DOHH2 (cell line): ENCODE measurements at regions not wholly inside any gene's neighbourhood (a gene's known extent, or its start where the extent isn't known, plus 50 kb on each side); places are given as distances from the start of the nearest gene placed in this dataset.

ENCODE experiments used
- H3F3A ChIP-seq: fragments of 200-600 bp; sonication (generic), shearing (Covaris generic); 2 replicates; pipeline ENCODE4 v1.6.0; 2016; ENCODE audit warnings: antibody characterized with exemption, mild to moderate bottlenecking; ENCODE audit not compliant: control insufficient read depth, insufficient read depth
- H3K27ac ChIP-seq: fragments of 200-600 bp; sonication (generic); 2 replicates; pipeline ENCODE4 v1.5.1; 2014; ENCODE audit warnings: low read depth, mild to moderate bottlenecking, low read length, moderate library complexity
- H3K27me3 ChIP-seq: fragments of 200-600 bp; sonication (generic); 2 replicates; pipeline ENCODE4 v1.6.1; 2014; ENCODE audit warnings: mild to moderate bottlenecking, low read length, mixed read lengths; ENCODE audit not compliant: control insufficient read depth
- H3K36me3 ChIP-seq: fragments of 200-600 bp; sonication (generic); 2 replicates; pipeline ENCODE4 v1.6.1; 2014; ENCODE audit warnings: mild to moderate bottlenecking, low read length, moderate library complexity, mixed read lengths; ENCODE audit not compliant: control insufficient read depth
- H3K4me1 ChIP-seq: fragments of 200-600 bp; sonication (generic); 2 replicates; pipeline ENCODE4 v1.6.1; 2014; ENCODE audit warnings: mild to moderate bottlenecking, low read length, mixed read lengths; ENCODE audit not compliant: control insufficient read depth
- H3K4me2 ChIP-seq: fragments of 200-600 bp; sonication (generic); 2 replicates; pipeline ENCODE4 v1.6.0; 2014; ENCODE audit warnings: mild to moderate bottlenecking, low read length, moderate library complexity
- H3K4me3 ChIP-seq: fragments of 200-600 bp; sonication (generic); 2 replicates; pipeline ENCODE4 v1.5.1; 2014; ENCODE audit warnings: mild to moderate bottlenecking, low read length, mixed read lengths
- H3K79me2 ChIP-seq: fragments of 200-600 bp; sonication (generic); 2 replicates; pipeline ENCODE4 v1.6.1; 2014; ENCODE audit warnings: mild to moderate bottlenecking, low read length, mixed read lengths; ENCODE audit not compliant: control insufficient read depth
- H3K9me2 ChIP-seq: fragments of 200-600 bp; sonication (generic); replicated peaks from 2 replicates; pipeline ENCODE4 v1.6.1; 2014; ENCODE audit warnings: mild to moderate bottlenecking, low read length, mixed read lengths; ENCODE audit not compliant: control insufficient read depth
- H3K9me3 ChIP-seq: fragments of 200-600 bp; sonication (generic); 2 replicates; pipeline ENCODE4 v1.6.1; 2014; ENCODE audit warnings: antibody characterized with exemption, low read length, mixed read lengths; ENCODE audit not compliant: control insufficient read depth, insufficient read depth
- H4K20me1 ChIP-seq: fragments of 200-600 bp; sonication (generic); 2 replicates; pipeline ENCODE4 v1.6.0; 2014; ENCODE audit warnings: low read depth, mild to moderate bottlenecking, antibody characterized with exemption, low read length, moderate library complexity; ENCODE audit not compliant: control insufficient read depth, insufficient read depth
- CTCF ChIP-seq: fragments of 200-600 bp; sonication (generic); IDR thresholded peaks from one replicate; pipeline ENCODE4 v1.5.1; 2014; ENCODE audit warnings: antibody characterized with exemption, mild to moderate bottlenecking, low read depth, low read length; ENCODE audit not compliant: poor library complexity, severe bottlenecking
- EZH2phosphoT487 ChIP-seq: fragments of 200-600 bp; sonication (generic); IDR thresholded peaks from 2 replicates; pipeline ENCODE4 v1.6.1; 2017; ENCODE audit warnings: borderline replicate concordance, mild to moderate bottlenecking, antibody characterized with exemption, low read length, moderate library complexity, mixed read lengths

DNA sequence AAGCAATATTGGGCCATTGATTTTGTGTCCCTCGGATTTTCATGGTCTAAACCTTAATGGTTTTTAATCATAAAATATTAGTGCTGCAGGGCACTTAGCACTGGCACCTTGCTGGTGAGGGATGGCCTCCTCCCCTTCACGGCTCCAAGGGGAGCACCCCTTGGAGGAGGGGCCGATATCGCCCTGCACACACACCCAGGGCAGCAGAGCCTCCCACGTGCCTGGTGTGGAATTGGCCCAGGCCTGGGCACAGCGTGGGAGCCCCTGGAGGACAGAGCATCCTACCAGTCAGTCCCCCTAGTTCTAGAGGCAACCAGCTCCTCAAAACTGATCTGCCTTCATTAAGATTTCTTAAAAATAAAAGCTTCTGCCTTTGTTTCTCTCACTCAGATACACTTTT is 90.7 kb upstream of the CSF3R start:
- Histone ChIP-seq H3K4me1 (no peaks in the 10 kb centered on the region), H4K20me1 (no peaks in the 10 kb centered on the region; the same call in 1 of the 2 replicates), H3K27ac (no peak overlapping the region), H3K9me2 (no peaks in the 10 kb centered on the region), H3K27me3 (no peaks in the 10 kb centered on the region), H3K4me2 (no peak overlapping the region), H3K79me2 (no peaks in the 10 kb centered on the region), H3K9me3 (no peaks in the 10 kb centered on the region), H3K4me3 (no peak overlapping the region), H3K36me3 (no peaks in the 10 kb centered on the region), H3F3A (no peaks in the 10 kb centered on the region)
- TF ChIP-seq EZH2phosphoT487 (no peak), CTCF (no peak)

DNA sequence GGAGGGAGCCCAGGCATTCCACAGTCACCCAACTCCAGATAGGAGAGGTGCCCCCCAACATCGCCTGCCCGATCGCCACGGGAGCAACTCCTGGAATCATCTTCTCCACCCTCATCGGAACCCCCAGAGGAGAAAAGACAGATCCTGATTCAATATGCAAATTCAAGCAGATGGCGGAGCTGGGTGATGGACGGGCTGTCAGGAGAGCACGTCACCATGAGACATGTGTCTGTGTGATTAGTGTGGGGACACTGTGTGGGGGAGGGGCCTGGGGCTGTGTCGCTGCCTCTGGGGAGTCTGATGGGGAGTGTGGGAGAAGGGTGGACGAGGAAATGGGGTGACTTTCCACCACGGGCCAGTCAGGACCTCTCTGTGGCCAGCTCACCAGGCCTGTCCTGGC is 90.2 kb upstream of the CSF3R start:
- H3K4me3 ChIP-seq: no peak overlapping the region
- TF ChIP-seq EZH2phosphoT487 (no peak), CTCF (no peak)
- no peaks in the 10 kb centered on the region for H3K9me3 ChIP-seq
- no peak overlapping the region for H3K4me2 ChIP-seq
- no peaks in the 10 kb centered on the region for H3F3A ChIP-seq
- no peaks in the 10 kb centered on the region for H3K36me3 ChIP-seq
- H4K20me1 ChIP-seq: no peaks in the 10 kb centered on the region; the same call in 1 of the 2 replicates
- H3K27me3 ChIP-seq: no peaks in the 10 kb centered on the region
- H3K79me2 ChIP-seq: no peaks in the 10 kb centered on the region
- H3K4me1 ChIP-seq: no peaks in the 10 kb centered on the region
- no peaks in the 10 kb centered on the region for H3K9me2 ChIP-seq
- no peak overlapping the region for H3K27ac ChIP-seq

- Histone ChIP-seq H3K27ac (no peak overlapping the region), H3K9me2 (no peaks in the 10 kb centered on the region), H3K4me1 (no peaks in the 10 kb centered on the region), H3K36me3 (no peaks in the 10 kb centered on the region), H3K4me3 (no peak overlapping the region), H3K4me2 (no peak overlapping the region), H3F3A (no peaks in the 10 kb centered on the region), H3K9me3 (no peaks in the 10 kb centered on the region), H3K79me2 (no peaks in the 10 kb centered on the region), H4K20me1 (no peaks in the 10 kb centered on the region; the same call in 1 of the 2 replicates), H3K27me3 (no peaks in the 10 kb centered on the region)
- no peak for TF ChIP-seq CTCF
- TF ChIP-seq EZH2phosphoT487: no peak
These were observed 89.5 kb upstream of the CSF3R start for GRCh38 chr1:36572142-36572715.
